ENCODE measurements at regions not wholly inside any gene's neighbourhood (a gene's known extent, or its start where the extent isn't known, plus 50 kb on each side); places are given as distances from the start of the nearest gene placed in this dataset.

DNA sequence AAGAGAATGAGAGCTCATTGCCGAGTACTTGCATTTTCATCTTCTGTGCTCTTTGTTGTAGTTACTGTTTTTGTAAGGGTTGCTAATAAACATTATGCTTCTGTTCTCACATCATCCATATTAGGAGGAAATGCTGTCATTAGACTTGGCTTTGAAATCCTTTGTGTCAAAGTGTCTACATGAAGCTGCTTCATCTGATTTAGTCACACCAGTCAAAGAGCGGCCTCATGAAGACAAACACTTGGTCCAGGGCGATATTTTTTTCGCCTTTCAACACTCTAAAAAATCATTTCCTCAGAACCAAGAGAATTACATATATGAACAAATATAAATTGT is 105.0 kb downstream of the SPRY2 start:
- DNase-seq (ENCODE audit: low spot score), result no peak

DNA sequence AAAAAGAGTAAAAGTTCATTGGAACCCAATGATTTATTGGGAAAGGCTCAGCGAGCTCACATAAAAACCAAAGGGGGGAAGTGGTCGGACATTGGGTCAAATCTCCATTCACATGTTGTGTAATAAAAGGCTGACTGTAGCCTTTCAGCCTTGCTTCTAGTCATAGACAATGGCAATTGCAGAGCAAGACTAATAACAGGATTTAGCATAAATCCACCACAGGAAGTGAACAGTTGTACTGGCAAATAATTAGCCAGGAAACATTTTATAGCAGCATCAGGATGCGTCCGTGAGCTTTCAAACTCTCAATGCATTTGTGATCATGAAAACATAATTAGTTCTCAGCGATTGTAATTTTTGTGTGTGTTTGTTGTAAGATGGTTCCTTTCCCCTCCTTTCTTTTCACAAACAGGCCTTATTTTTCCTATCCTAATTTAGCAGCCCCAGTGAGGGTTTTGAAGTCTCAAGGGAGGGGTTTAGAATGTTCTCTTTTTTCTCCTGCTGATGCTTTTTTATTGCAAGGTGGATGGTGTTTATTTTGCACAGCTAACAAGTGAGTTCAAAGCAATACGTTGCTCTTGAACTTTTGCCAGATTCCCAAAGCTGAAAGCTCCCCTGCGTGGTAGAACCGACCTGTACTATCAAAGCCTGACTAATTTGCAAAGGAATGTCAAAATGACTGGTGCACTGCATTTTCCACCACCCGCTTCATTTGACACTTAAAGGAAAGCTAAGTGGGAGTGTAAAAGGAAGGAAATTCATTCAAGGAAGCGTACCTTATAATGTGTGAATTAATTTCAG is 105.6 kb downstream of the SPRY2 start:
- peak; percentile 76 for DNase-seq (ENCODE audit: low spot score)

DNA sequence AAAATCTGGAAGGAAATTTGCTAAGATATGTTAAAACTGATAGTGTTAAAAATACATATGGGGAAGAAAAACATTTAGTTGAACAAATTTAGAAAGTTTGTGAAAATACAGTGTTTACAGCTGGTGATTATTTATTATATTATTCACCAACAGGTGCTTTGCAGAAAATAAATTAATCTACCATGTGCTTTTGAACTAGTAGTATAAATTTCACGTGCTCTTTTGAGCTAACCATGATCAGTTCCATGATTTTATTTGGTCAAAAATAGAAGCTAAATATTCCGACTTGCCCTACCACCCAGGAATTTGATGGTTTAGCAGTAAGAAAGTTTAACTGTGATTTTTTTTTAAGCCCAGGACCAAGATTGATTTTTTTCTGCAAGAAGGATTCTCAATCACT is 113.3 kb downstream of the SPRY2 start:
- DNase-seq (ENCODE audit: low spot score), result no peak

DNA sequence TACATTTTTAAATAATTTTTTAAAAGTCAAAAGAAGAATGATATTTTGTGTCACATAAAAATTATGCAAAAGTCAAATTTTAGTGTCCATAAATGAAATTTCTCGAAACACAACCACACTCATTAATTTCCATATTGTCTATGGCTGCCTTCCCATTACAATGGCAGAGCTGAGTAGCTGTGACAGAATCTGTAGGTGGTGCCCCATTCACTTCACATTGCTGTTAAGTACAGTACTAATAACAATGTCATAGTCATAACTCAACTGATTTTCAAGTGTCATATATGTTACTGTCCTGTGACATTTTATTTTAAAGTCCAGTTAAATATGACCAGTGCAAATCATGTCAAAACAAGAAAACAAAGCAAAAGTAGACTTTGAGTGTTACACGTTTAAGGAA is 114.3 kb downstream of the SPRY2 start:
- DNase-seq (ENCODE audit: low spot score), result no peak

GRCh38 chr13:80224468-80224867 is 116.5 kb downstream of the SPRY2 start:
- DNase-seq (ENCODE audit: low spot score), result no peak

DNA sequence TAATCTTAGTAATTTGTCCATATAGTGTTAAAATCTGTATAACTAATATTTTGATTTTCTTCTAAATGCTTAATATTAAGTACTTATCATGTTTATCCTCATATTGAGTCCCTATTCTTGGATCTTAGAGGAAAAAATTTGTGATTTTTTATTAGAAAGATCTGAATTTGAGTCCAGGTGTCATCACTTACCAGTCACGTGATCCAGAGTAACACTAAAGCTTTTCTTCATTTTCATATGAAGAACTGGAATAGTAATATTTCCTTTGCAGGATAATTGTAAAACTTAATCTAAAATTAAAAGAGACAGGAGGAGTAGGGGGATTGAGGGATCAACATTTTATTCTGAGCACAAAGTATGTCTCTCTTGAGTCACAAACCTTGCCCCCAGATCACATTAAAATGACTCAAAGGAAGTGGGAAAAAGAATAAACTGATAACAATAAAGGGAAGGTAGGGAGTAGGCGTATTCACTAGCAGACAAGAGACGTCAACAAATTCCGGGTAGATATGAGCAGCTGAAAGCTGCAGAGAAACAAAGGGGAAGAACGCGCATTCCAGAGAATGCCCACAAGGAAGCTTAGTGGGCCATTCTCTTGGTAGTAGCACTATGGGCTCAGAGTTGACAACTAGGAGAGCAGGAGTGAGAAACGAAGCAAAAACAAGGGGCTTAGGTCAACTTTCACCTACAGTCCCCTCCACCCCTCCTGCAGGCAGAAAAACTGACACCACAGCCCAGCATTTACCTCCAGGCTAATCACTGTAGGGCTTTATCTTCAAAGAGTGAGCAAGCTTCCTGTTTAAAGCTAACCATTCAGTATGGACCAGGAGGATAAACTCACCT is 123.1 kb downstream of the SPRY2 start:
- DNase-seq (ENCODE audit: low spot score), result no peak

GRCh38 chr13:80215368-80215767 is 125.6 kb downstream of the SPRY2 start:
- no peak for DNase-seq (ENCODE audit: low spot score)

DNA sequence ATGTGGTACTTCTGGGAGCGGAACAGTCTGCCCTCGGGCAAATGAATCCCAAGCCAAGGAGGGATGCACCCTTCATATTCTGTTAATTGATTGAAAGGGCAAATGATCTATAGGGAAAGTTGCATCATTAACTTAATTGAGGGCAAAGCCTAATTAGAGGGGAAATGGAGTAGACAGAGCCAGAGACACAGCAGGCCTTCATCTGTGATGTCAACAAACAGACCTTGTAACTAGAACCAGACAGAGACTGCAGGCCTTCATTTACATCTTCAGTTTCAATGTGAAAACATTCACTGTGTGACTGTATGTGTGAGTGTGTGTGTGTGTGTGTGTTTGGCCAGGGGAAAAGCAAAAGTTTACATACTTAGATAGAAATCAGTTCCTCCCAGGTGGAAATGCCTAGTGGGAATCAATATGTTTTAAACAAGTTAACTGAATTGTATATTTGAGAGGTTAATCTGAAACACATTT is 126.4 kb downstream of the SPRY2 start:
- DNase-seq (ENCODE audit: low spot score), result no peak

- no peak for DNase-seq (ENCODE audit: low spot score)
Measured at GRCh38 chr13:80214050-80214449, 126.9 kb downstream of the SPRY2 start.

DNA sequence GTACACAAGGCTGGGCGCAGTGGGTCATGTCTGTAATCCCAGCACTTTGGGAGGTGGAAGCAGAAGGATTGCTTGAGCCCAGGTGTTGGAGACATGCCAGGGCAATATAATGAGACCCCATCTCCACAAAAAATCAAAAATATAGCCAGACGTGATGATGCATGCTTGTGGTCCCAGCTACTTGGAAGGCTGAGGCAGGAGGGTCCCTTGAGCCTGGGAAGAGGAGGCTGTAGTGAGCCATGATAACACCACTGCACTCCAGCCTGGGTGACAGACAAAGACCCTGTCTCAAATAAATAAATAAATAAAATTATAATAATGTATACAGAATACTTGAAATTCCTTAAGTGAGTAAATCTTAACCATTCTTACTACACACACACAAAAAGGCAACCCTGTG is 127.7 kb downstream of the SPRY2 start:
- no peak for DNase-seq (ENCODE audit: low spot score)

DNA sequence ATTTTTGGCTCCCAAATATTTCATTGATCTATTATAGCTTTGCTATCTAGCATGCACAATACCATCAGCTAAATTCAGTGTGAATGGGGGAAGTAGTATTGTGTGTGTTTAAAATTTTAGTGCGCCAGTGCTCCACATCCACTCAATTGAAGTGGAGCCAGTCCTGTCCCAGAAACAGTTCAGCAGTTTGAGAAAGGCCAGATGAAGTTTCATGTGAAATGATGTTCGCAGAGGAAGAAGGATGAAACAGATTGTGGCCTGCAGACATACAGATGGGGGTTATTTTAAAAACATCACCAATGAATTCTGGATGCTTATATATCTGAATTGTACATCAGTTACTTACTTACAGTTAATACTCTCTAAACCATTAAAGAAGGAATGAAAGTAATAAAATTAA is 129.4 kb downstream of the SPRY2 start:
- DNase-seq (ENCODE audit: low spot score), result no peak

DNA sequence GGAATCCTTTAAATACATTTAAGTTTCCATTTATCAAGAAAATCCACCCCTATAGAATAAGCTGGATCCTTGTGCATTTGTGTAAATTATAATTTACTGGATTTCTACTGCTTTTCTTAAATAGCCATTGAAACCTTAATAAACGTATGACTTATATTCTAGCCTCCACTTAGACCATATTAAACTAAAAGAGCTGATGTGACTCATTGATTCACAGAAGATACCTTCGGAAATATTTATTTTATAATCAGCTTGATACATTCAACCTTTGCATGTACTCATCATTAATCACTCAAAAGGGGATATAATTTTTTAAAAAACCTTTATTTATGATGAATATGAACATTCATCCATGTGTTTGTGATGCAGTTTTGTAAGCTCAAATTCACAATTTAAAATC is 136.3 kb downstream of the SPRY2 start:
- DNase-seq (ENCODE audit: low spot score), result no peak

- DNase-seq (ENCODE audit: low spot score), result no peak
Measured at GRCh38 chr13:80203496-80203895, 137.4 kb downstream of the SPRY2 start.

GRCh38 chr13:80201694-80202468 is 139.0 kb downstream of the SPRY2 start:
- DNase-seq (ENCODE audit: low spot score), result no peak

- no peak for DNase-seq (ENCODE audit: low spot score)
Measured at GRCh38 chr13:80199585-80200292, 141.2 kb downstream of the SPRY2 start.

GRCh38 chr13:80199067-80199466 is 141.9 kb downstream of the SPRY2 start:
- no peak for DNase-seq (ENCODE audit: low spot score)

DNA sequence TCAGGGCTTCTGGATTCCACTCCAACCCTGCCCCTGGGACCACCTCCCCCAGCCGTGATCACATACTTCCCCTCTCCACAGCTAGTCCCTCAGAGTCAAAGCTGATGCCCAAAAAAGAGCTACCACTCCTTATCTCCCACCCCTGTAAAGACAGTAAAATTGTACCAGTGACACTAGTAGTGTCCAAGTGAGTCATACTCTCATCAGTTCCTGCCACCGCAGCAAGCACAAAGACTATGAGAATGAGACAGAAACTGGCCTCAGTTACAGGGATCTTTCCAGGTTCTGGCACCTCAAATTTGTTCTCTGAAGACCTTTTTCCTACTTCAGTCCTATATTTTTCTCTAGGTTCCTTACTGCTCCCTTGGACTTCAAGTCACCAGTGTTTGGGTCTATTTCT is 144.2 kb downstream of the SPRY2 start:
- no peak for DNase-seq (ENCODE audit: low spot score)

DNA sequence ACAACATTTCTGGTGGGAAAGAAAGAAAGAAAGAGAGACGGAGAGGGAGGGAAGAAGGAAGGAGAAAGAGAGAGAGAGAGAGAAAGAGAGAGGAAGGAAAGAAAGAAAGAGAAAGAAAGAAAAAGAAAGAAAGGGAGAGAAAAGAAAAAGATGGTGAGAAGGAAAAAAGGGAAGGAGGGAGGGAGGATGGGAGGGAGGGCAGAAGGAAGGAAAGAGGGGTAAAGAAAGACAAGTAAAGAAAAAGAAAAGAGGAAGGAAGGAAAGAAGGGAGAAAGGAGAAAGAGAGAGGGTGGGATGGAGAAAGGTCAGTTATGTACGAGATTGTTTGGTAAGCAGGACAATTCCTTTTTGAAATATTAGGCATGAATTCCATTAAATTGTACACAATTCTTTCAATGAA is 145.3 kb downstream of the SPRY2 start:
- no peak for DNase-seq (ENCODE audit: low spot score)

DNA sequence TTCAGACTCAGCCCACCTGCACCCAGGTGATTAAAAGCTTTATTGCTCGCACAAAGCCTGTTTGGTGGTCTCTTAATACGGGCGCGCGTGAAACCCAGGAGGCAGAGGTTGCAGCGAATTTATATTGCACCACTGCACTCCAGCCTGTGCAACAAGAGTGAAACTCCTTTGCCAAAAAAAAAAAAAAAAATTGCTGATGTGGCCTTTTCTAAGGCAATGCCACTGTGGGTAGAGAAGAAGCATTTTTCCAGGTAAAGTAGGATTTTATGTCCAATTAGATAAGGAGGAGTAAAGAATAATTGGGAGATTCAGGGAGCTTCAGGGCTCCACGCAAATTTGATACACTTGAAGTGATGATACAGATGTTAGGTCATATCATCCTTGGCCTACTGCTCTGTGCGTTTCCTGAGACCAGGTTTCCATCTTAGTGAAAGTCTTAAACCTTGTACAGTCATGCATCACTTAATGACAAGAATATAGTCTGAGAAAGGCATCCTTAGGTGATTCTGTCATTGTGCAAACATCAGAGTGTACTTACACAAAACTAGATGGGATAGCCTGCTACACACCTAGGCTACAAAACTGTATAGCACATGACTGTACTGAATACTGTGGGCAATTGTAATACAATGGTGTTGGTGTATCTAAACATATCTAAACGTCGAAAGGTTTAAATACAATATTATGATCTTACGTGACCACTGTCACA is 150.9 kb downstream of the SPRY2 start:
- no peak for DNase-seq (ENCODE audit: low spot score)

GRCh38 chr13:80180740-80181355 is 160.1 kb downstream of the SPRY2 start:
- peak; percentile 33 for DNase-seq (ENCODE audit: low spot score)

DNA sequence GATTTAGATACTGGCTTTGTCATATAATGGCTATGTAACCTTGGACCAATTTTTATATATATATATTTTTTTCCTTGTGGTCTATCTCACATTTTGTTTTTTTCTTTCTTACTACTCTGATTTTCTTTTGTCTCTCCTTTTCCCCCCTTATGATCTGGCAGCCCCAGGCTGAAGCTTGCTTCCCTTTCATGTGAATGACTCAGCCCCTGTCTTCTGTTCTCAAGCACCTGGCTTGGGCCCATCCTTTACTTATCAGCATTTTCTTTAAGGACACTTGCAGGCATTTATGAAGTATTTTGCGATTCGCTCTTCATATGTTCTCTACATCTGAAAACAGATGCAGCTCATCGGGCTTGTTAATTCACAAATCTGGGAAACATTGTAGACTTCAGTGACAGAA is 163.6 kb downstream of the SPRY2 start:
- no peak for DNase-seq (ENCODE audit: low spot score)

Measured in cerebellar cortex (tissue), 1 donor.